ENCODE measurements at regions not wholly inside any gene's neighbourhood (a gene's known extent, or its start where the extent isn't known, plus 50 kb on each side); places are given as distances from the start of the nearest gene placed in this dataset.
A peak's percentile ranks its signal among the peaks of the same experiment; 100 is the strongest.

DNA sequence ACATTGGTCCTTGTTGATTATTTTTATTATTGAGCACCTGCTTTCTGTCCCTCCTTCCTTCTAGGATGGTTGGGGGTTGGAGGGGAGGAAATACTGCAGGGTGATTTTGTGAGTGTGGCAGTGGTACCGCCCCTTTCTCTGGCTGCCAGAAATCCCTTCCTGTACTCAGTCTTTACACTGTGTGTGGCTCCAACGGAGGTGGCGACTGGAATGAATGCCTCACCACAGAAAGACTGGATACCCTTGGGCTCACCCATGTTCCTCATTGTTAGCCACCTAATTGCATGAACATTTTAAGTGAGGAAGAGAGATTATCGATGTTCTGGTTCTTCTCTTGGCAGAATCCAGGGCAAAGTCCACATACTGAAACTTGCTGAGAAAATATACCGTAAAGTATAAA, 272.0 kb upstream of the E2F7 start:
- TF ChIP-seq POLR2A (IDR thresholded peaks at IDR 0.05; ENCODE audit: low read depth, low read length) (no peak), TAF1 (IDR thresholded peaks at IDR 0.05; ENCODE audit: borderline replicate concordance, low read depth, low read length) (no peak), POLR2AphosphoS5 (IDR thresholded peaks at IDR 0.05; ENCODE audit: low read depth, low read length) (no peak)
- FAIRE-seq (no peak), DNase-seq (ENCODE audit: insufficient read length) (no peak)

DNA sequence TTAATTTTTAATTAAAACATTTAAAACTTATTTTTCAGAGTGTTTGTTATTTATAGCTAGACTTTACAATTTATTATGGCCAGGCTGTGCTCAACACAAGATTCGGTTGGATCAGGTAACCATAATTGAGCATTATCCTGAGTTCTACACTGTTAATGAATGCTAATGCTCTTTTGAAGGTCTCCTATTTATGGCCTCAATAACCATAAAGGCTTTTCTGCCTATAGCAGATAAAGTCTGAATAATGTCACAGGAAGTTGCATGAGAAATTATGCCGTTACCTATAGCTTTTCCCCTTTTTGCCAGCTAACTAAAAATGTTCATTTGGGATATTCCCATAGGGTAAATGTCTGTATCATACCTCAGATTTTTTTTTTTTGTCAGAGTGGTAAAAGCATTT, 269.4 kb upstream of the E2F7 start:
- TF ChIP-seq POLR2A (IDR thresholded peaks at IDR 0.05; ENCODE audit: low read depth, low read length) (no peak), TAF1 (IDR thresholded peaks at IDR 0.05; ENCODE audit: borderline replicate concordance, low read depth, low read length) (no peak), POLR2AphosphoS5 (IDR thresholded peaks at IDR 0.05; ENCODE audit: low read depth, low read length) (no peak)
- FAIRE-seq: no peak
- no peak for DNase-seq (ENCODE audit: insufficient read length)

DNA sequence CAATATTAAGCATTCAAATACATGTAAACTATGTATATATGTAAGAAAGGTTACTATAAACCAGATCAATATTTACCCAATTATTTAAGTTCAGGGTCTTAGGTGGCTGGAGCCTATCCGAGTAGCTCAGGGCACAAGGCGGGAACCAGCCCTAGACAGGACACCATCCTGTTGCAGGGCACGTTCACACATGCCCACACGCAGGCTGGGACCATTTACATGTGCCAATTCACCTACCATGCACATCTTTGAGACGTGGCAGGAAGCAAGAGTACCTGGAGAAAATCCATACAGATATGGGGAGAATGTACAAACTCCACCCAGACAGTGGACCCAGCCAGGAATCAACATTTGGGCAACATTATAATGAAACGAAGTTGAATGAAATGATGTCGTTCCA, 263.0 kb upstream of the E2F7 start:
- DNase-seq (ENCODE audit: insufficient read length) (no peak), FAIRE-seq (no peak)
- TF ChIP-seq POLR2AphosphoS5 (IDR thresholded peaks at IDR 0.05; ENCODE audit: low read depth, low read length) (no peak), TAF1 (IDR thresholded peaks at IDR 0.05; ENCODE audit: borderline replicate concordance, low read depth, low read length) (no peak), POLR2A (IDR thresholded peaks at IDR 0.05; ENCODE audit: low read depth, low read length) (no peak)

DNA sequence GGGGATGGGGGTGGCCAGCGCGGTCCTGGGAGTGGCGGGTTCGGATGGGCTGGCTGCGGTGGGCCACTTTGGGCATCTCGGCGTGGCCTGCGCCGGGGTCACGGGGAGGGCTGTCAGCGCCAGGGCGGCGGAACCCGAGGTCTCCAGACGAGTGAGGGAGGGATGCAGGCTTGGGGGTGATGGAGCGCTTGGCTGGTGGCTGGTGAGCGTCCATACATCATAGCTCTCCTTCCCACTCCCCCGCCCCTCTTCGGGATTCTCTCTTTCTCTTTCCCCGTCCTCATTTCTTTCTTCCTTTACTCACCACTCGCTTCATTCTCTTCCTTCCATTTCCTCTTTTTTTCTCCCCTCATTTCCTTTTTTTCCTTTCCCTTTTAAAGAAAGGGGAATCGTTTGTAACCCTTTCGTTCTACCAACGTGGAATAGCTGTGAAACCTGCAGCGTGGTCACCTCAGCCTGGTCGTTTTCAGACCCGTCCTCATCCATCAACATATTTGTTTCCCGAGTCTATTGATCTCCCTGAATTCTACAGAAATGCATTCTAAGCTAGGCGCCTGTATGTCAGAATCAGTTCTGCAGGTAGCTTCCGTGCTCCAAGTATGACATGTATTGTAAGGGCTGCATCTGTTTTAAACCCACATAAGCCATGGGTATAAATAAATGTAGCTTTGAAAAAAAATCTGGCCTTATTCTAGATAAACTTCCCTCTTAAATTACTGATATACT, 260.3 kb upstream of the E2F7 start:
- FAIRE-seq (no peak), DNase-seq (ENCODE audit: insufficient read length) (peak; percentile 5)
- TF ChIP-seq POLR2A (IDR thresholded peaks at IDR 0.05; ENCODE audit: low read depth, low read length) (no peak), TAF1 (IDR thresholded peaks at IDR 0.05; ENCODE audit: borderline replicate concordance, low read depth, low read length) (no peak), POLR2AphosphoS5 (IDR thresholded peaks at IDR 0.05; ENCODE audit: low read depth, low read length) (no peak)

DNA sequence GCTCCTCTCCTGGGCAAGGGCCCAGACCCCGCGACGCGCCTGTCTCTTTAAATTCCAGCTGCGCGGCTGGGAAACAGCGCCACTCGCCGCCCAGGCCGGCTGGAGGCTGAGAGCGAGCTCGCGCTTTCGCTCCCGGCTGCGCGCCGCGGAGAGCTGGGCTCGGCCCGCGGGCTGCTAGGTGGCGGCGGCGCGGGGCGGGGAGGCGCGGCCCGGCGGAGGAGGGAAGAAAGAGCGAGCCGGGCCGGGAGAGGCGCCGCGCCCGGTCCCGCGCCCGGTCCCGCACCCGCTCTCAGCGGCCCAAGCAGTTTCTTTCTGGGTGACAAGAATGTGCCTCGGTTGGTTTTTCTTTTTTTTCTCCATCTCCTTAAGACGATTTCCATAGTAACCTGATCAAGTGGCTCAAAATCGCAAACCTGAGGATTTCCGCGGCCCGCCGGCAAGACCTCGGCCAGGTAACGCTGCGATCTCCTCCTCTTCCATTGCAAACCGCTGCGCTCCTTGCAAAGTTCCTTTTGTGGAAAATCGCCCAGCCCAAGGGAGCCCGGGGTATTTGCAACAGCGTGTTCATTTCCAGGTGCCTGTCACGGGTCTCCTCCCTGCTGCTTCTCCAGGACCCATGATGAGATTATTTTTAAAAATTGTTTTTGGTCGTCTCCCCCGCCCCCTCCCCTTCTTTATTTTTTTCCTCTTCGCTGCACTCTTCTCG, 259.5 kb upstream of the E2F7 start:
- no peak for TF ChIP-seq POLR2A (IDR thresholded peaks at IDR 0.05; ENCODE audit: low read depth, low read length)
- no peak for TF ChIP-seq TAF1 (IDR thresholded peaks at IDR 0.05; ENCODE audit: borderline replicate concordance, low read depth, low read length)
- no peak for TF ChIP-seq POLR2AphosphoS5 (IDR thresholded peaks at IDR 0.05; ENCODE audit: low read depth, low read length)
- FAIRE-seq: peak; percentile 72
- DNase-seq (ENCODE audit: insufficient read length): peak; percentile 57

DNA sequence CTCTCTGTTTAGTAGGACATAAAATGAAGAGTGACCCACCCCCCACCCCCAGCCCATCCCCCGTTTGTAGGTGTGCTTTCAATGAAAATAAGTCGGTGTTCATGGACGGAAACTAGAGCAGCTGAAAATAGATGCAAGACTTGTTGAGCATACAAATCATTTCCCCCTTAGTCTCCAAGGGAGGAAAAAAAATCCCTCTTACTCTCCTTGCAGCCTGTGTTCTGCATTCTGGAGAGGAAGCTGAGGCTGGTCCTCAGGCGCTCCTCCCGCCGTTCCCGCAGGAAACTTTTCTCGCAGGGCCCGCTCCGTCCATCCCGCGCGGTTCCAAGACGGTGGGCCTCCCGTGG, 259.0 kb upstream of the E2F7 start:
- no peak for DNase-seq (ENCODE audit: insufficient read length)
- TF ChIP-seq TAF1 (IDR thresholded peaks at IDR 0.05; ENCODE audit: borderline replicate concordance, low read depth, low read length) (no peak), POLR2A (IDR thresholded peaks at IDR 0.05; ENCODE audit: low read depth, low read length) (no peak), POLR2AphosphoS5 (IDR thresholded peaks at IDR 0.05; ENCODE audit: low read depth, low read length) (no peak)
- FAIRE-seq: no peak

DNA sequence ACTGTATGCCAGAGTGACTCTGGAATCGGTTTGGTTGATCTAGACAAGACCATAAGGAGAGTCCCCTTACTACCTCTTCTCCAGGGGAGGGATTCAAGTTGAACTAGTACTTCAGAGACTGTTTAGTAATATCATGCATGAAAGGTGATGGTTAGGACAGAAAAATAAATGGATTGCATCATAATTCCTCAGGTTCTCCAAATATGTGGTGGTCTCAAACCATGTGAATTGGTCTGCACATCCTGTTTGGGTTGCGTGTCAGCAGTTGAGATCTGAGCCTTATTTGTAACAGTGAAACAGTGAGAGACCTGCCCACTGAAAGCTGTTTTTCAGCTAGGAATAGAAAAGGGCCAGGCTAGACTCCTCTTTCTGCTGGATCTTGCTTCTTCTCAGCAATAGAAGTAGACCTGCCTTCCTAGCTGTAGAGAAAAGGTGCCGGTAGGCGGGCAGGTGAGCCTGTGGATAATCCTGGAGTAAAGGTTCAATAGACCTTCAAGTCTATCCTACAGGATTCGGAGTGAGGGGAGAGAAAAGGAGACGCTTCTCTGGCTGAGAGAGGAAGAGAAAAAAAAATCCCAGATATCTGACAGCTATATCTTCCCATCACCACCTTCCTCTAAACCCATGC, 258.5 kb upstream of the E2F7 start:
- TF ChIP-seq POLR2A (IDR thresholded peaks at IDR 0.05; ENCODE audit: low read depth, low read length) (no peak), POLR2AphosphoS5 (IDR thresholded peaks at IDR 0.05; ENCODE audit: low read depth, low read length) (no peak), TAF1 (IDR thresholded peaks at IDR 0.05; ENCODE audit: borderline replicate concordance, low read depth, low read length) (no peak)
- DNase-seq (ENCODE audit: insufficient read length): peak; percentile 6
- no peak for FAIRE-seq

DNA sequence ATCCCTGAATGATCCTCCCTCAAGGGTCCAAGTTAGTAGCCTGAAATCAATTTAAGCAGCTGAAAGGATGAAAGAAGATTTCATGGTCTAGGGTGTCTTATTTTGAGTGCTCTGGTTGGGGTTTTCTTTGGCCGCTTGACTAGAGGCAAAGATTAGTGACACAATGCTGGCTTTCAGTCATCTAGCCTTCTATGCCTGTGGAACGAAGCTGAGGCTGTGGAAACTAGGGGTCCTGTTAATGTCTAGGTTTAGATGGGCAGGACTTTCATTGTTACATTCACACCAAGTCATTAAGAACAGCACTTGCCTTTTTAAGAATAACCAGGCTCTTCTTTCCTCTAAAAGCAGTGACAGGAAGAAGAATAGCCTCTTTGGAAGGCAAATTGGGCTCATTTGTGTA, 253.8 kb upstream of the E2F7 start:
- DNase-seq (ENCODE audit: insufficient read length) (no peak), FAIRE-seq (no peak)
- no peak for TF ChIP-seq POLR2AphosphoS5 (IDR thresholded peaks at IDR 0.05; ENCODE audit: low read depth, low read length)
- TF ChIP-seq TAF1 (IDR thresholded peaks at IDR 0.05; ENCODE audit: borderline replicate concordance, low read depth, low read length): no peak
- TF ChIP-seq POLR2A (IDR thresholded peaks at IDR 0.05; ENCODE audit: low read depth, low read length): no peak

DNA sequence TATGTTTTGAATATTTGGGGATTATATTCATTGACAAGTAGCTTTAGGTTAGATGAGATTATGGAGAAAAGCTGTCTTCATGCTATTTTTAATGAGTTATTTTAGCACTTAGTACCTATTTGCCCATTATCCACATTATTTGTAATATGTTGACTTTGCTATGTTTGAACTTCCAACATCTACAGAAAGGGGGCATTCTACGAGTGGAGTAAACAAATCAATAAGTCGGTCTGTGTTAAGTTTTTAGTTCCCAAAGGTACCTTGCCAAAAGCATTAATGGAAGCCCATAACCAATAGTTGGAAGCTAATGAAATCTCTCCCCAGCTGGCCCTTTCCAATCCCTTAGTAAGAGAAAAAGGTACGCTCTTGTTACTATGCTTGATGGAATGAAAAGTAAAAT, 250.0 kb upstream of the E2F7 start:
- FAIRE-seq (no peak), DNase-seq (ENCODE audit: insufficient read length) (no peak)

DNA sequence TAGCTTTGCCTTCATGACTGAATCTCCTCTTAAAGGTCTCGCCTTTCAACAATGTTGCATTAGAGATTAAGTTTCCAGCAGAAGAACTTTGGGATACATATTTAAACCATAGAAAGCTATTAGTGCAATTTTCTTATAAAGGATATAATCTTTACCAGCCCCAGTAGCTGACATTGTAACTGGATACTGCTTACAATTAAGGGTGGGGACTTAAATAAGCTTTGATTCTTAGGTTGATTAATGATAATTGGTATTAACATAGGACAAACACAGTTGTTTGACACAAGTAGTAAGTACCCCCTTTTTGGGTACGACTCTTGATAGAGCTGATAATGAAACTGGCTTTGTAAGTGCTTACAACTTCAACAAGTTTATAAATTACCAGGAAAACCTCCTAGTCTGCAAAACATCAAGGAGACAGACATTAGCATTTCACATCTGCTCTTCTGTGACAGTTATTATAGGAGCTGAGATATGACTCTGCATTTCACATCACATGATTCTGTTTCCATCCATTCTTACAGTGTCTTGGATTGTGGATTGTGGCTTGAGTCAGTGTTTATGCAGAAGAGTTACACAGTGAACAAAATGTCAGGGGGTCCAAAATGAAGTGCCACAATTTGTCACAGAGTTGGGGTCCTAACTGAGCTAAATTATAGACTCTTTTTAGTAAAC, 249.1 kb upstream of the E2F7 start:
- TF ChIP-seq POLR2AphosphoS5 (IDR thresholded peaks at IDR 0.05; ENCODE audit: low read depth, low read length) (no peak), TAF1 (IDR thresholded peaks at IDR 0.05; ENCODE audit: borderline replicate concordance, low read depth, low read length) (no peak), POLR2A (IDR thresholded peaks at IDR 0.05; ENCODE audit: low read depth, low read length) (no peak)
- no peak for DNase-seq (ENCODE audit: insufficient read length)
- FAIRE-seq: no peak

More for the DNA sequence above, 250.0 kb upstream of the E2F7 start:
- TF ChIP-seq TAF1 (IDR thresholded peaks at IDR 0.05; ENCODE audit: borderline replicate concordance, low read depth, low read length) (no peak), POLR2AphosphoS5 (IDR thresholded peaks at IDR 0.05; ENCODE audit: low read depth, low read length) (no peak), POLR2A (IDR thresholded peaks at IDR 0.05; ENCODE audit: low read depth, low read length) (no peak)

DNA sequence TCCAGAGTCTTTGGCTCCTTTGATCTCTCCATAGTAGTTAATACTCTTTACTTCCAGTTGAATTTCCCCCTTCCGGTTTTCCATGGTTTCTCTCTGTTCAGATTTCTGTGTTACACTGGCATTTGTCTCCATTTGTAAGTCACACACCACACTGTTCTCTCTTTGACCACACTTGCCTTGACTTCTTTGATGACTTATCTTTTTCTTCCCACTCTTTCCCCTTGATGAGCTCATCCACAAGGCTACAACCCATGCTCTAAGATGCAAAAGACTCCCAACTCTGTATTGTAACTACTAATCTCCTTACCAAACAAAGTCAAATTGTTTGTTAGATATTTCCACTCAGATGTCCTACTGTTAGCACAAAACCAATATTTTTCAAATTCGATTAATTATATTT, 242.7 kb upstream of the E2F7 start:
- TF ChIP-seq TAF1 (IDR thresholded peaks at IDR 0.05; ENCODE audit: borderline replicate concordance, low read depth, low read length) (no peak), POLR2A (IDR thresholded peaks at IDR 0.05; ENCODE audit: low read depth, low read length) (no peak), POLR2AphosphoS5 (IDR thresholded peaks at IDR 0.05; ENCODE audit: low read depth, low read length) (no peak)
- FAIRE-seq: no peak
- DNase-seq (ENCODE audit: insufficient read length): no peak

Data from GM12892 (cell line).